HL-60 (cell line): ENCODE measurements at regions not wholly inside any gene's neighbourhood (a gene's known extent, or its start where the extent isn't known, plus 50 kb on each side); places are given as distances from the start of the nearest gene placed in this dataset.

Experiments used
- GABPA ChIP-seq: IDR thresholded peaks from 2 replicates; pipeline ENCODE4 v1.6.1; 2012; ENCODE audit warnings: low read depth
- POLR2AphosphoS5 ChIP-seq: IDR thresholded peaks from 2 replicates; pipeline ENCODE4 v1.6.1; 2012; ENCODE audit warnings: low read depth
- TF ChIP-seq, protein P1 (sequence below): IDR thresholded peaks from one replicate; pipeline ENCODE4 v1.5.1; 2011; ENCODE audit warnings: low read length, control low read depth, inconsistent platforms; ENCODE audit not compliant: insufficient read depth
- TF ChIP-seq, protein P2 (sequence below): IDR thresholded peaks from 2 replicates; pipeline ENCODE4 v1.6.1; 2012; ENCODE audit warnings: low read depth; ENCODE audit not compliant: insufficient replicate concordance

DNA sequence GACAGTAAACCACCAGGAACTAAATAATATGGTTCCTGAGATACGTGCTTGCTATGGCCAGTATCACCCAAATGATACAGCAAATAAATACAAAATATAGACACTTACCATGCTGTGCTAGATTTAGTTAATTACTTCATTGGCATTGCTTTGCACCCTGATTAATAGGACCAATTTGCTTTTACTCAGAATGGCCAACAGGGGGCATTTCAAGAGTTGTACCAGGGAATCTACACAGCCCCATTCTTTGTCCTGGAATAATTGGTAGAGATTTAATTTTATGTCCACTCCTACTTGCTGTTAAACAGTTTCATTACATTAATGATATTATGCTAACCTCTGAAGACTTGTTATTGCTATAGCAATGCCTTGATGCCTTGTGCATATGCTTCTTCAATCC lies 280.8 kb downstream of the RERGL start:
- TF ChIP-seq, protein P1, sequence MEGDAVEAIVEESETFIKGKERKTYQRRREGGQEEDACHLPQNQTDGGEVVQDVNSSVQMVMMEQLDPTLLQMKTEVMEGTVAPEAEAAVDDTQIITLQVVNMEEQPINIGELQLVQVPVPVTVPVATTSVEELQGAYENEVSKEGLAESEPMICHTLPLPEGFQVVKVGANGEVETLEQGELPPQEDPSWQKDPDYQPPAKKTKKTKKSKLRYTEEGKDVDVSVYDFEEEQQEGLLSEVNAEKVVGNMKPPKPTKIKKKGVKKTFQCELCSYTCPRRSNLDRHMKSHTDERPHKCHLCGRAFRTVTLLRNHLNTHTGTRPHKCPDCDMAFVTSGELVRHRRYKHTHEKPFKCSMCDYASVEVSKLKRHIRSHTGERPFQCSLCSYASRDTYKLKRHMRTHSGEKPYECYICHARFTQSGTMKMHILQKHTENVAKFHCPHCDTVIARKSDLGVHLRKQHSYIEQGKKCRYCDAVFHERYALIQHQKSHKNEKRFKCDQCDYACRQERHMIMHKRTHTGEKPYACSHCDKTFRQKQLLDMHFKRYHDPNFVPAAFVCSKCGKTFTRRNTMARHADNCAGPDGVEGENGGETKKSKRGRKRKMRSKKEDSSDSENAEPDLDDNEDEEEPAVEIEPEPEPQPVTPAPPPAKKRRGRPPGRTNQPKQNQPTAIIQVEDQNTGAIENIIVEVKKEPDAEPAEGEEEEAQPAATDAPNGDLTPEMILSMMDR = no peak
- TF ChIP-seq, protein P2, sequence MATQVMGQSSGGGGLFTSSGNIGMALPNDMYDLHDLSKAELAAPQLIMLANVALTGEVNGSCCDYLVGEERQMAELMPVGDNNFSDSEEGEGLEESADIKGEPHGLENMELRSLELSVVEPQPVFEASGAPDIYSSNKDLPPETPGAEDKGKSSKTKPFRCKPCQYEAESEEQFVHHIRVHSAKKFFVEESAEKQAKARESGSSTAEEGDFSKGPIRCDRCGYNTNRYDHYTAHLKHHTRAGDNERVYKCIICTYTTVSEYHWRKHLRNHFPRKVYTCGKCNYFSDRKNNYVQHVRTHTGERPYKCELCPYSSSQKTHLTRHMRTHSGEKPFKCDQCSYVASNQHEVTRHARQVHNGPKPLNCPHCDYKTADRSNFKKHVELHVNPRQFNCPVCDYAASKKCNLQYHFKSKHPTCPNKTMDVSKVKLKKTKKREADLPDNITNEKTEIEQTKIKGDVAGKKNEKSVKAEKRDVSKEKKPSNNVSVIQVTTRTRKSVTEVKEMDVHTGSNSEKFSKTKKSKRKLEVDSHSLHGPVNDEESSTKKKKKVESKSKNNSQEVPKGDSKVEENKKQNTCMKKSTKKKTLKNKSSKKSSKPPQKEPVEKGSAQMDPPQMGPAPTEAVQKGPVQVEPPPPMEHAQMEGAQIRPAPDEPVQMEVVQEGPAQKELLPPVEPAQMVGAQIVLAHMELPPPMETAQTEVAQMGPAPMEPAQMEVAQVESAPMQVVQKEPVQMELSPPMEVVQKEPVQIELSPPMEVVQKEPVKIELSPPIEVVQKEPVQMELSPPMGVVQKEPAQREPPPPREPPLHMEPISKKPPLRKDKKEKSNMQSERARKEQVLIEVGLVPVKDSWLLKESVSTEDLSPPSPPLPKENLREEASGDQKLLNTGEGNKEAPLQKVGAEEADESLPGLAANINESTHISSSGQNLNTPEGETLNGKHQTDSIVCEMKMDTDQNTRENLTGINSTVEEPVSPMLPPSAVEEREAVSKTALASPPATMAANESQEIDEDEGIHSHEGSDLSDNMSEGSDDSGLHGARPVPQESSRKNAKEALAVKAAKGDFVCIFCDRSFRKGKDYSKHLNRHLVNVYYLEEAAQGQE = no peak
- no peak for TF ChIP-seq POLR2AphosphoS5
- no peak for TF ChIP-seq GABPA
